Uterus (tissue), 2 donors: ENCODE measurements at regions not wholly inside any gene's neighbourhood (a gene's known extent, or its start where the extent isn't known, plus 50 kb on each side); places are given as distances from the start of the nearest gene placed in this dataset.

ENCODE experiments used
- POLR2A ChIP-seq, 2 donors: fragments of 450-650 bp; IDR thresholded peaks; one replicate each; pipeline ENCODE4 v1.6.1; 2016; ENCODE audit warnings: antibody characterized with exemption in 2 of 2, mild to moderate bottlenecking in 1 of 2, moderate library complexity in 1 of 2
- TF ChIP-seq, protein P1 (sequence below), 4 experiments: fragments of 200-600 bp in 2 of 4; fragments of 450-650 bp in 2 of 4; sonication (generic) in 2 of 4; IDR thresholded peaks; one replicate each; pipeline ENCODE4 v1.5.1; 2016 to 2019; ENCODE audit warnings: antibody characterized with exemption in 4 of 4, mild to moderate bottlenecking in 2 of 4, moderate library complexity in 1 of 4

DNA sequence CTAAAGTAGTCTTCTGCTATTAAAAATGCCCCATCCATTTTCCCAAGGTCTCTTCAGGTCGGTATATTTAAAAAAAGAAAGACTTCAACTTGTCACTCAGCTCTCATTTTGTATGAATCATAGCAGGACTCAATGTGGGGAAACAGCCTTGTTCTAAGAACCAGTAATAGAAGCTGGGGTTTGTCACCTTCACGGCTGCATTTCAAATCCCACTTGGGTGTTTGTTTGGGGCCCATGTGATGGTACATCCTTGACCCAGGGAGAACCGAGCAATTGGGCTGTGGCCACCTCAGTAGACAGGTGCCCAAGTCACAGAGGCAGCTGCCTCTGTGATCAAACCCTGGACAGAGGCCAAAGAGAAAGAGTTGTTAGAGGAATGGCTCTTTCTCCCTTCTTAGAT, 70.3 kb upstream of the ARL8B start:
- TF ChIP-seq, protein P1, sequence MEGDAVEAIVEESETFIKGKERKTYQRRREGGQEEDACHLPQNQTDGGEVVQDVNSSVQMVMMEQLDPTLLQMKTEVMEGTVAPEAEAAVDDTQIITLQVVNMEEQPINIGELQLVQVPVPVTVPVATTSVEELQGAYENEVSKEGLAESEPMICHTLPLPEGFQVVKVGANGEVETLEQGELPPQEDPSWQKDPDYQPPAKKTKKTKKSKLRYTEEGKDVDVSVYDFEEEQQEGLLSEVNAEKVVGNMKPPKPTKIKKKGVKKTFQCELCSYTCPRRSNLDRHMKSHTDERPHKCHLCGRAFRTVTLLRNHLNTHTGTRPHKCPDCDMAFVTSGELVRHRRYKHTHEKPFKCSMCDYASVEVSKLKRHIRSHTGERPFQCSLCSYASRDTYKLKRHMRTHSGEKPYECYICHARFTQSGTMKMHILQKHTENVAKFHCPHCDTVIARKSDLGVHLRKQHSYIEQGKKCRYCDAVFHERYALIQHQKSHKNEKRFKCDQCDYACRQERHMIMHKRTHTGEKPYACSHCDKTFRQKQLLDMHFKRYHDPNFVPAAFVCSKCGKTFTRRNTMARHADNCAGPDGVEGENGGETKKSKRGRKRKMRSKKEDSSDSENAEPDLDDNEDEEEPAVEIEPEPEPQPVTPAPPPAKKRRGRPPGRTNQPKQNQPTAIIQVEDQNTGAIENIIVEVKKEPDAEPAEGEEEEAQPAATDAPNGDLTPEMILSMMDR (IDR thresholded peaks at IDR 0.05), result no peak
- TF ChIP-seq POLR2A (IDR thresholded peaks at IDR 0.05), result no peak
